Uterus (tissue), 2 donors: ENCODE measurements at regions not wholly inside any gene's neighbourhood (a gene's known extent, or its start where the extent isn't known, plus 50 kb on each side); places are given as distances from the start of the nearest gene placed in this dataset.

Experiments
- CTCF ChIP-seq, 4 experiments: fragments of 200-600 bp in 2 of 4; fragments of 450-650 bp in 2 of 4; sonication (generic) in 2 of 4; IDR thresholded peaks; one replicate each; pipeline ENCODE4 v1.5.1; 2016 to 2019; ENCODE audit warnings: antibody characterized with exemption in 4 of 4, mild to moderate bottlenecking in 2 of 4, moderate library complexity in 1 of 4
- POLR2A ChIP-seq, 2 donors: fragments of 450-650 bp; IDR thresholded peaks; one replicate each; pipeline ENCODE4 v1.6.1; 2016; ENCODE audit warnings: antibody characterized with exemption in 2 of 2, mild to moderate bottlenecking in 1 of 2, moderate library complexity in 1 of 2

GRCh38 chr12:13452955-13453570 lies 256.5 kb downstream of the EMP1 start:
- no peak for TF ChIP-seq POLR2A (IDR thresholded peaks at IDR 0.05)
- no peak for TF ChIP-seq CTCF (IDR thresholded peaks at IDR 0.05)
